KMS-11 (cell line): ENCODE measurements at regions not wholly inside any gene's neighbourhood (a gene's known extent, or its start where the extent isn't known, plus 50 kb on each side); places are given as distances from the start of the nearest gene placed in this dataset.

Experiments
- H2AFZ ChIP-seq: fragments of 200-600 bp; sonication (generic); 2 replicates; pipeline ENCODE4 v1.6.1; 2016; ENCODE audit warnings: antibody characterized with exemption, mixed run types, low read depth
- H3K27ac ChIP-seq: fragments of 200-600 bp; sonication (generic); 2 replicates; pipeline ENCODE4 v1.6.1; 2016; ENCODE audit warnings: mild to moderate bottlenecking, mixed run types
- H3K27me3 ChIP-seq: fragments of 200-600 bp; sonication (generic); 2 replicates; pipeline ENCODE4 v1.6.1; 2017; ENCODE audit warnings: mild to moderate bottlenecking, low read depth, mixed run types, moderate library complexity; ENCODE audit not compliant: insufficient read depth
- H3K36me3 ChIP-seq: fragments of 200-600 bp; sonication (generic); 2 replicates; pipeline ENCODE4 v1.6.1; 2017; ENCODE audit warnings: mild to moderate bottlenecking, mixed run types; ENCODE audit not compliant: insufficient read depth
- H3K4me1 ChIP-seq: fragments of 200-600 bp; sonication (generic); 2 replicates; pipeline ENCODE4 v1.6.1; 2016; ENCODE audit warnings: mild to moderate bottlenecking, low read depth, mixed run types; ENCODE audit not compliant: poor library complexity, severe bottlenecking
- H3K4me2 ChIP-seq: fragments of 200-600 bp; sonication (generic); 2 replicates; pipeline ENCODE4 v1.7.0; 2016; ENCODE audit warnings: mild to moderate bottlenecking, mixed run types
- H3K4me3 ChIP-seq: fragments of 200-600 bp; sonication (generic); IDR thresholded peaks from 2 replicates; pipeline ENCODE4 v1.6.1; 2017; ENCODE audit warnings: low read depth, low read length, mixed read lengths; ENCODE audit not compliant: insufficient read depth
- H3K79me2 ChIP-seq: fragments of 200-600 bp; sonication (generic); 2 replicates; pipeline ENCODE4 v1.6.1; 2016; ENCODE audit warnings: low read depth, mixed run types; ENCODE audit not compliant: insufficient read depth
- H3K9ac ChIP-seq: fragments of 200-600 bp; sonication (generic); 2 replicates; pipeline ENCODE4 v1.6.1; 2016; ENCODE audit warnings: mild to moderate bottlenecking, mixed run types
- H4K20me1 ChIP-seq: fragments of 200-600 bp; sonication (generic); 2 replicates; pipeline ENCODE4 v1.6.1; 2016; ENCODE audit warnings: mild to moderate bottlenecking, mixed run types; ENCODE audit not compliant: insufficient read depth
- CTCF ChIP-seq: fragments of 200-600 bp; sonication (generic); conservative IDR thresholded peaks from 2 replicates; pipeline ENCODE4 v1.6.1; 2017; ENCODE audit warnings: low read depth, mild to moderate bottlenecking, antibody characterized with exemption, low read length, moderate library complexity, mixed read lengths

- no peaks in the 10 kb centered on the region for H3K79me2 ChIP-seq
- TF ChIP-seq CTCF: no peak
- H4K20me1 ChIP-seq: no peaks in the 10 kb centered on the region
- H3K36me3 ChIP-seq: no peaks in the 10 kb centered on the region
- no peaks in the 10 kb centered on the region for H3K4me1 ChIP-seq
- H2AFZ ChIP-seq: no peak overlapping the region
- no peaks in the 10 kb centered on the region for H3K27me3 ChIP-seq
- H3K9ac ChIP-seq: no peak overlapping the region
- H3K27ac ChIP-seq: no peak overlapping the region
- no peak overlapping the region for H3K4me3 ChIP-seq
- no peak overlapping the region for H3K4me2 ChIP-seq
Measured at GRCh38 chr16:74020095-74020670, 276.4 kb upstream of the PSMD7 start.

GRCh38 chr16:74019612-74020011 is 277.0 kb upstream of the PSMD7 start:
- no peak overlapping the region for H2AFZ ChIP-seq
- H3K4me3 ChIP-seq: no peak overlapping the region
- H3K9ac ChIP-seq: no peak overlapping the region
- H3K27ac ChIP-seq: no peak overlapping the region
- no peaks in the 10 kb centered on the region for H3K4me1 ChIP-seq
- no peaks in the 10 kb centered on the region for H3K79me2 ChIP-seq
- TF ChIP-seq CTCF: no peak
- H3K27me3 ChIP-seq: no peaks in the 10 kb centered on the region
- no peaks in the 10 kb centered on the region for H3K36me3 ChIP-seq
- no peaks in the 10 kb centered on the region for H4K20me1 ChIP-seq
- no peak overlapping the region for H3K4me2 ChIP-seq

- H3K9ac ChIP-seq: no peak overlapping the region
- no peak overlapping the region for H2AFZ ChIP-seq
- H3K4me1 ChIP-seq: no peaks in the 10 kb centered on the region
- no peak for TF ChIP-seq CTCF
- no peak overlapping the region for H3K4me2 ChIP-seq
- no peaks in the 10 kb centered on the region for H4K20me1 ChIP-seq
- H3K4me3 ChIP-seq: no peak overlapping the region
- no peaks in the 10 kb centered on the region for H3K36me3 ChIP-seq
- no peaks in the 10 kb centered on the region for H3K79me2 ChIP-seq
- H3K27ac ChIP-seq: no peak overlapping the region
- H3K27me3 ChIP-seq: no peaks in the 10 kb centered on the region
Measured at GRCh38 chr16:74015953-74016352, 280.7 kb upstream of the PSMD7 start.

GRCh38 chr16:73998707-73999106 is 297.9 kb upstream of the PSMD7 start:
- no peaks in the 10 kb centered on the region for H3K4me1 ChIP-seq
- H3K9ac ChIP-seq: no peak overlapping the region

More at GRCh38 chr16:73998707-73999106, 297.9 kb upstream of the PSMD7 start:
- H3K79me2 ChIP-seq: no peaks in the 10 kb centered on the region
- H3K4me2 ChIP-seq: no peak overlapping the region
- H3K36me3 ChIP-seq: no peaks in the 10 kb centered on the region
- H3K27me3 ChIP-seq: no peaks in the 10 kb centered on the region
- H3K27ac ChIP-seq: no peak overlapping the region
- no peak overlapping the region for H3K4me3 ChIP-seq
- no peak overlapping the region for H2AFZ ChIP-seq
- no peaks in the 10 kb centered on the region for H4K20me1 ChIP-seq
- no peak for TF ChIP-seq CTCF
